ENCODE measurements at regions not wholly inside any gene's neighbourhood (a gene's known extent, or its start where the extent isn't known, plus 50 kb on each side); places are given as distances from the start of the nearest gene placed in this dataset.

DNA sequence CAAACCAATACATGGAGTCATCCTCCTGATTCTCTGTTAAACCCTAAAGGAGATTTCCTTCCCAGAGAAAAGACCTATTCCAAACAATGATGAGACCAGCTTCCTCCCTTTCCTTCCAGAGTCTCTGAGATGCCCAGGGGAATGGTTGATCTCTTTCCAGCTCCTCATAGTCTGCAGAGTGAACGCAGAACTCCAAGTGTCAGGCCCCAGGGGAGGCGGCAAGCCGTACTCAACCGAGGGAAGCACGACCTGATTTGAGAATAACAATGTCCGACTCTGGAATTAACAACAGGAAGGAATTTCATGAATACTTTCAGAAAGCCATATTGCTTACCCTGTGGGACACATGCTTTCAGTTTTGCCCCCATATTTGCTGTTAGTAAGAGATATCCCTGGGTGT, 241.7 kb upstream of the GLI3 start:
- ChIA-PET POLR2A (no interaction called here), CTCF (interaction anchor here (0.9 kb wide), 1 partner anchor 267 kb away, joined by 3 read pairs; no protein-coding TSS in a partner anchor)
- no peak for DNase-seq (ENCODE audit: low read depth, low spot score)
- H3K4me3 ChIP-seq (ENCODE audit: low read depth, low read length), result no peak overlapping the region
- H3K9me3 ChIP-seq (ENCODE audit: control insufficient read depth, insufficient read depth, low read length), result no peaks in the 10 kb centered on the region
- H3K27ac ChIP-seq (ENCODE audit: low read depth, low read length), result no peak overlapping the region
- H3K27me3 ChIP-seq (ENCODE audit: control insufficient read depth, insufficient read depth, low read length), result peaks cover 3% of the 10 kb centered on the region
- TF ChIP-seq, protein P1, sequence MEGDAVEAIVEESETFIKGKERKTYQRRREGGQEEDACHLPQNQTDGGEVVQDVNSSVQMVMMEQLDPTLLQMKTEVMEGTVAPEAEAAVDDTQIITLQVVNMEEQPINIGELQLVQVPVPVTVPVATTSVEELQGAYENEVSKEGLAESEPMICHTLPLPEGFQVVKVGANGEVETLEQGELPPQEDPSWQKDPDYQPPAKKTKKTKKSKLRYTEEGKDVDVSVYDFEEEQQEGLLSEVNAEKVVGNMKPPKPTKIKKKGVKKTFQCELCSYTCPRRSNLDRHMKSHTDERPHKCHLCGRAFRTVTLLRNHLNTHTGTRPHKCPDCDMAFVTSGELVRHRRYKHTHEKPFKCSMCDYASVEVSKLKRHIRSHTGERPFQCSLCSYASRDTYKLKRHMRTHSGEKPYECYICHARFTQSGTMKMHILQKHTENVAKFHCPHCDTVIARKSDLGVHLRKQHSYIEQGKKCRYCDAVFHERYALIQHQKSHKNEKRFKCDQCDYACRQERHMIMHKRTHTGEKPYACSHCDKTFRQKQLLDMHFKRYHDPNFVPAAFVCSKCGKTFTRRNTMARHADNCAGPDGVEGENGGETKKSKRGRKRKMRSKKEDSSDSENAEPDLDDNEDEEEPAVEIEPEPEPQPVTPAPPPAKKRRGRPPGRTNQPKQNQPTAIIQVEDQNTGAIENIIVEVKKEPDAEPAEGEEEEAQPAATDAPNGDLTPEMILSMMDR (IDR thresholded peaks at IDR 0.05; ENCODE audit: low read depth, low read length), result no peak

- Histone ChIP-seq H3K27ac (ENCODE audit: low read depth, low read length) (no peak overlapping the region), H3K4me3 (ENCODE audit: low read depth, low read length) (no peak overlapping the region), H3K27me3 (ENCODE audit: control insufficient read depth, insufficient read depth, low read length) (peaks cover 5% of the 10 kb centered on the region), H3K9me3 (ENCODE audit: control insufficient read depth, insufficient read depth, low read length) (no peaks in the 10 kb centered on the region)
- CTCF ChIA-PET, result no interaction called here
- POLR2A ChIA-PET, result no interaction called here
- DNase-seq (ENCODE audit: low read depth, low spot score), result no peak
- TF ChIP-seq, protein P1 (IDR thresholded peaks at IDR 0.05; ENCODE audit: low read depth, low read length), result no peak
Observed at GRCh38 chr7:42476255-42476654, 239.2 kb upstream of the GLI3 start.

DNA sequence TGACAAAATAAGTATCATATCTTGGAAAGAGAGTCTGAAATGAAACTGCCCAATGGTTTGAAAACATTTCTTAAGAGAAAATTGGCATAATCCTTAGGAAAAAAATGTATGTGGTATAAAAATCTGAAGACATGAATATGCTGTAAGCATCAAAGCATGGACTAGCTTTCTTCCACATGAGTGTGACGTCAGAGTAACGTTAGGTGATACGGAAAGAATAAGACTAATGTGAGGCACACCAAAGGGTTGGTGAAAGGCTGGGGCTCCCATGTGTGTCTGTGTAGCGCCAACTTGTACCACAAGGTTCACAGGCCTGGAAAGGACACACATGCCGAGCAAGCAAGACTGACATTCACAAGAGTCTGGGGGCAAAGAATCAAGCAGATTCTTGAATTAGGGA, 238.1 kb upstream of the GLI3 start:
- Histone ChIP-seq H3K4me3 (ENCODE audit: low read depth, low read length) (no peak overlapping the region), H3K27me3 (ENCODE audit: control insufficient read depth, insufficient read depth, low read length) (peaks cover 5% of the 10 kb centered on the region), H3K9me3 (ENCODE audit: control insufficient read depth, insufficient read depth, low read length) (no peaks in the 10 kb centered on the region), H3K27ac (ENCODE audit: low read depth, low read length) (no peak overlapping the region)
- no peak for DNase-seq (ENCODE audit: low read depth, low spot score)
- CTCF ChIA-PET, result no interaction called here
- POLR2A ChIA-PET, result no interaction called here
- TF ChIP-seq, protein P1 (IDR thresholded peaks at IDR 0.05; ENCODE audit: low read depth, low read length), result no peak

DNA sequence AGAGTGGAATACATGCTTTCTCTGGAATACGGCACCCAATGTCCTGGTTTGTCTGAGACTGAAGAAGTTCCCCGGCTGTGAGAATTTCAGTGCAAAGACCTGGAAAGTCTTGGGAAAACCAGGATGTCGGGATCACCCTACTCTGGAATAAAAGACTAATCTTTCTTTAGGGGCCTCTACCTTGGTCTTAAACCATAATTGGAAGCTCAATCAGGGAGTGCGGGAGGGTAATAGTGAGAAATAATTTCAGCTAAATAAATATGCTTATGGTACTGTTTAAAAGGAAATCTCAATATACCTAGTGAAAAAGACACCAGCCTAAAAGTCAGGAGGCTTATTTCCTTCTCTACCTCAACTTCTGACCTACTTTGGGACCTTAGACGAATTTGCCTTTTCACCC, 236.1 kb upstream of the GLI3 start:
- Histone ChIP-seq H3K27me3 (ENCODE audit: control insufficient read depth, insufficient read depth, low read length) (peaks cover 5% of the 10 kb centered on the region), H3K4me3 (ENCODE audit: low read depth, low read length) (no peak overlapping the region), H3K27ac (ENCODE audit: low read depth, low read length) (no peak overlapping the region), H3K9me3 (ENCODE audit: control insufficient read depth, insufficient read depth, low read length) (no peaks in the 10 kb centered on the region)
- no peak for DNase-seq (ENCODE audit: low read depth, low spot score)
- POLR2A ChIA-PET, result no interaction called here
- TF ChIP-seq, protein P1 (IDR thresholded peaks at IDR 0.05; ENCODE audit: low read depth, low read length), result no peak
- CTCF ChIA-PET, result interaction anchor here (0.6 kb wide), 1 partner anchor 597 kb away, joined by 3 read pairs; no protein-coding TSS in a partner anchor

DNA sequence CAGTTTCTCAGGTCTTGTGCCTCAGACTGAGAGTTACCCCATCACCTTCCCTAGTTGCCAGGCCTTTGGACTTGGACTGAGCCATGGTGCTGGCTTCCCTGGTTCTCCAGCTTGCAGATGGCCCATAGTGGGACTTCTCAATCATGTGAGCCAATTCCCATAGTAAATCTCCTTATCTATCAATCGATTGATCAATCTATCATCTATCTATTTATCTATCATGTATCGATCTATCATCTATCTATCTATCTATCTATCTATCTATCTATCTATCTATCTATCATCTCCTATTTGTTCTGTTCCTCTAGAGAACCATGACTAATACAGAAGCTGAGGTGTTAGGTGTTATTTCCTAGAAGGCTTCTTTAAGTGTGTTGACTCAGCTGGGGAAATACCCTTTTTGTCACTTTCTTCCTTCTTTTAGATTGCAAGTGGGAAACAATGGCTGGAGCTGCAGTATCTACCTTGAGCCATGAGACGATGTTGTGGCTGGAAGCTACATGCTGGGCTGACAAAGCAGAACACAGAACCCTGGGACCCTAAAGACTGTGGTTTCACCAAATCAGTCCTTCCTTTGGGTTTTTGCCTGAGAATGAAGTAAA, 234.7 kb upstream of the GLI3 start:
- ChIA-PET CTCF (interaction anchor here (1.0 kb wide), 1 partner anchor 233 kb away, joined by 3 read pairs; no protein-coding TSS in a partner anchor), POLR2A (no interaction called here)

More for the DNA sequence above, 234.7 kb upstream of the GLI3 start:
- H3K9me3 ChIP-seq (ENCODE audit: control insufficient read depth, insufficient read depth, low read length), result no peaks in the 10 kb centered on the region
- H3K27ac ChIP-seq (ENCODE audit: low read depth, low read length), result no peak overlapping the region
- TF ChIP-seq, protein P1 (IDR thresholded peaks at IDR 0.05; ENCODE audit: low read depth, low read length), result no peak
- DNase-seq (ENCODE audit: low read depth, low spot score), result no peak
- no peak overlapping the region for H3K4me3 ChIP-seq (ENCODE audit: low read depth, low read length)
- peaks cover 5% of the 10 kb centered on the region for H3K27me3 ChIP-seq (ENCODE audit: control insufficient read depth, insufficient read depth, low read length)
